ENCODE measurements at regions not wholly inside any gene's neighbourhood (a gene's known extent, or its start where the extent isn't known, plus 50 kb on each side); places are given as distances from the start of the nearest gene placed in this dataset.

DNA sequence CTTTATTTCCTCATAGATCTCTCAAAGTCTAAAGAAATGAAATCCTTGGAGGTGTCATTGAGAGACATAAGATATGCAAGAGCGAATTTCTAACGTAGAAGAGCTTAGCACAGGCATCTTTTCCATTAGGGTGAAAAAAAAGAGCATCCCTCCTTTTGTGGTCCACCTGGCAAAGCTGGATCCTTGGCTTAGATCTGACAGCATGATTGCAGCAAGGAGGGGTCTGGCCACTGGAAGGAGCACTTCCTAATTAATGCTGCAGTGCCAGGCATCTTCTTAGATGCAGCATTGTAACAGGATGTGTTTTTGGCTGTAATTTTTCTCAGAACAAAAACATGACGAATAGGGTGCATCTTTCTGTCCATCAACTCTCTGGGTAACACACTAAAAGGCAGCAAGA, 60.1 kb upstream of the TFAP2D start:
- DNase-seq: no peak

- no peak for DNase-seq
Measured at GRCh38 chr6:50654155-50654554, 59.2 kb upstream of the TFAP2D start.

GRCh38 chr6:50655848-50656453, 57.4 kb upstream of the TFAP2D start:
- peak in 1 of 2 donors; percentile 3 for DNase-seq

GRCh38 chr6:50657513-50657912, 55.8 kb upstream of the TFAP2D start:
- DNase-seq: no peak

- DNase-seq: no peak
Measured at GRCh38 chr6:50658561-50658960, 54.8 kb upstream of the TFAP2D start.

DNA sequence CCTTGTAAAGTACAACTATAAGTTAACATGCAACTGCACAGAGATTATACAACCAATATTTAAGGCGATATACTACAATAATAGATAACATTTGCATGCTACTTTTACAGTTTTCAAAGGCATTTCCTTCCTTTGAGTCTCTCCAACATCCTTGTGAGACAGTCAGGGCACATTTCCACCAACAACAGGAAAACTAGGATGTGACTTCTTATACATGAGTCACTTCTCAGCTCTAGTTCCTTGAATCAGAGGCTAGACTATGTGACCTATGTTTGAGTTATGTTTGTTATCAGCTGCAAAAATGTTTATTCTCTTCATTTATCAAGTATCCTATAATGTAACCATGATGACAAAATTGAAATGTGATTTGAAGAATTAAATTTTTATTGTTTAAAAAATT, 51.7 kb upstream of the TFAP2D start:
- no peak for DNase-seq
